ENCODE measurements at regions not wholly inside any gene's neighbourhood (a gene's known extent, or its start where the extent isn't known, plus 50 kb on each side); places are given as distances from the start of the nearest gene placed in this dataset.

DNA sequence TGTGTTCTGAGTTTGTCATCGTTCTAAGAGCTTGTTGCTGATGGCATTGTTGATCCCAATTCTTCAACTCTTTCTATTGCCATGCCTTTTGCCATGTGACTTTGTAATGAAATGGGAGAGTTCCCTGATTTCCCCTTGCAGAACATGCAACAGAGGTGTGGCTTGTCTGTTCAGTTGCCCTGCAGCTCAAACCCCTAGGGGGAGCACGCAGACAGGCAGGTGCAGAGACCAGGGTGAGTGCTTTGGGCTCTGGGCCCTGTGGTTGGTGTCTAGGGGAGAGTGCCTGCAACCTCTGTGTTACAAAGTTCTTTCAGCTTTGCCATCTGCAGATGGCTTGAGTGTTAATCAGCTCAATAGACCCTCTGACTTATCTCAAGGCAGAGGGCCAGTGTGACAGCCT, 332.7 kb downstream of the MID1IP1 start:
- Histone ChIP-seq H3K9me3 (ENCODE audit: control insufficient read depth in 2 of 2, low read length in 2 of 2) (no peaks in the 10 kb centered on the region), H3K36me3 (ENCODE audit: control insufficient read depth in 2 of 2, insufficient read depth in 2 of 2, low read length in 2 of 2) (no peaks in the 10 kb centered on the region), H3K4me3 (ENCODE audit: low read length in 2 of 2) (no peak overlapping the region), H3K9ac (ENCODE audit: low read length in 2 of 2) (no peak overlapping the region), H3K4me1 (ENCODE audit: control insufficient read depth, insufficient read depth, low read length) (no peaks in the 10 kb centered on the region), H3K27ac (ENCODE audit: low read length) (no peak overlapping the region), H3K27me3 (ENCODE audit: control insufficient read depth in 1 of 2, insufficient read depth in 2 of 2, low read length in 2 of 2) (no peaks in the 10 kb centered on the region)

DNA sequence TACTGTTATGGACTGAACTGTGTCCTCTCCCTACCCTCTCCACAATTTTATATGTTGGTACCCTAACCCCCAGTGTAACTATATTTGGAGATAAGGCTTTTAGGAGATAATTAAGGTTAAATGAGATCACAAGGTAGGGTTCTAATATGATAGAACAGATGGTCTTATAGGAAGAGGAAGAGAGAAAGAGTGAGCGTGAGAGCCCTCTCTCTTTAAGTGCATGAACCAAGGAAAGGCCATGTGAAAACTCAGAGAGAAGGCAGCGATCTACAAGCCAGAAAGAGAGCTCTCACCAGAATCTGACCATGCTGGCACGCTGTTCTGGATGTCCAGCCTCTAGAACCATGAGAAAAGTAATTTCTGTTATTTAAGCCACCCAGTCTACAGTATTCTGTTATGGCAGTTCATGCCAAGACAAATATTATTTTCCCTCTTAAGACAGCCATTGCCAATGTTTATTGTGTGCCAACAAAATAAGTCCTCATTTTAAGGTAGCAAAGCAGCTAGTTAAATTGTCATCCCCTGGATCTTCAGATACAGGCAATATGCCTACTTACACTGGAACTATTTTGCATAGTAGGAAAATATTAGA, 336.2 kb downstream of the MID1IP1 start:
- Histone ChIP-seq H3K4me3 (ENCODE audit: low read length in 2 of 2) (no peak overlapping the region), H3K9ac (ENCODE audit: low read length in 2 of 2) (no peak overlapping the region), H3K9me3 (ENCODE audit: control insufficient read depth in 2 of 2, low read length in 2 of 2) (no peaks in the 10 kb centered on the region), H3K27ac (ENCODE audit: low read length) (no peak overlapping the region), H3K36me3 (ENCODE audit: control insufficient read depth in 2 of 2, insufficient read depth in 2 of 2, low read length in 2 of 2) (no peaks in the 10 kb centered on the region), H3K4me1 (ENCODE audit: control insufficient read depth, insufficient read depth, low read length) (no peaks in the 10 kb centered on the region), H3K27me3 (ENCODE audit: control insufficient read depth in 1 of 2, insufficient read depth in 2 of 2, low read length in 2 of 2) (no peaks in the 10 kb centered on the region)

DNA sequence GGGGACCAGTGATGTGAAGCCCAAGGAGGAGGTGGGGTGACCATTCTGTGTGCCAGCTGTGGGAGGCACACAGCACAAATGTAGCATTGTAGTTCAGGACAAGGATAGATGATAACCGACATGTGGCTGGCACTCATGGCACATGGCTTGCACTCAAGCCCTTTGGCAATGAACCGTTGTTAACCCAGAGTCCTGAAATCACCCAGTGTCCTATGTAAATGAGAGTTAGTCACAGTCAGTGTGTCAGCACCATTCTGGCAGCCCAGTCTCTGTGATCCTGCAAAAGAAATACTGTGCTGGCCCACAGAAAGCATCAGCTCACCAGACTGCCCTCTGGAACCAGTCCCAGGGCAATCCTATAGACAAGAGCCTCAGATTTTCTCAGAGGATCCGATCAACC, 339.3 kb downstream of the MID1IP1 start:
- no peaks in the 10 kb centered on the region for H3K9me3 ChIP-seq (ENCODE audit: control insufficient read depth in 2 of 2, low read length in 2 of 2)
- H3K27me3 ChIP-seq (ENCODE audit: control insufficient read depth in 1 of 2, insufficient read depth in 2 of 2, low read length in 2 of 2) = peaks cover 0 to 3% of the 10 kb centered on the region in 2 donors
- H3K9ac ChIP-seq (ENCODE audit: low read length in 2 of 2) = no peak overlapping the region
- H3K36me3 ChIP-seq (ENCODE audit: control insufficient read depth in 2 of 2, insufficient read depth in 2 of 2, low read length in 2 of 2) = no peaks in the 10 kb centered on the region
- H3K4me1 ChIP-seq (ENCODE audit: control insufficient read depth, insufficient read depth, low read length) = peaks cover 3% of the 10 kb centered on the region
- no peak overlapping the region for H3K4me3 ChIP-seq (ENCODE audit: low read length in 2 of 2)
- H3K27ac ChIP-seq (ENCODE audit: low read length) = no peak overlapping the region

DNA sequence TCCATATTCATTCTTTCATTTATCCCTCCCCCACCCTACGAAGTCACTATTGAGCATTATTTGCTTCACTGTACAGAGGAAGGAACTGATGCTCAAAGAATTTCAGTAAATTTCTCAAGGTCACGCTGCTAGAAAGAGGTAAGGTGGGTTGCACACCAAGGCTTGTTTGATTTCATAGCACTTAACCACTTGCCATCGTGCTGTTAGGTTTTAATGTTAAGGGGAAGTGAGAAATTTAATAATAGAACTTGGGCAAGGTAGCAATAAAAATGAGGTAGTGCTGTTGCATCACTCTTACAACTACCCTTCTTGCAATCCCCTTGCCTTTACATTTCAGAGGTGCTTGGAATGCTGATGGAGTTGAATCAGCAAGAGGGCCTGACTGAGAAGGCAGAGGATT, 343.1 kb downstream of the MID1IP1 start:
- Histone ChIP-seq H3K27me3 (ENCODE audit: control insufficient read depth in 1 of 2, insufficient read depth in 2 of 2, low read length in 2 of 2) (peaks cover 0 to 13% of the 10 kb centered on the region in 2 donors), H3K4me3 (ENCODE audit: low read length in 2 of 2) (no peak overlapping the region), H3K9me3 (ENCODE audit: control insufficient read depth in 2 of 2, low read length in 2 of 2) (no peaks in the 10 kb centered on the region), H3K4me1 (ENCODE audit: control insufficient read depth, insufficient read depth, low read length) (peaks cover 3% of the 10 kb centered on the region), H3K36me3 (ENCODE audit: control insufficient read depth in 2 of 2, insufficient read depth in 2 of 2, low read length in 2 of 2) (no peaks in the 10 kb centered on the region), H3K9ac (ENCODE audit: low read length in 2 of 2) (no peak overlapping the region), H3K27ac (ENCODE audit: low read length) (no peak overlapping the region)

- no peak overlapping the region for H3K4me3 ChIP-seq (ENCODE audit: low read length in 2 of 2)
- H3K27me3 ChIP-seq (ENCODE audit: control insufficient read depth in 1 of 2, insufficient read depth in 2 of 2, low read length in 2 of 2) = peaks cover 0 to 13% of the 10 kb centered on the region in 2 donors
- no peak overlapping the region for H3K9ac ChIP-seq (ENCODE audit: low read length in 2 of 2)
Observed at GRCh38 chrX:39144956-39145355, 343.7 kb downstream of the MID1IP1 start.

GRCh38 chrX:39145859-39146258, 344.6 kb downstream of the MID1IP1 start:
- Histone ChIP-seq H3K4me1 (ENCODE audit: control insufficient read depth, insufficient read depth, low read length) (peaks cover 3% of the 10 kb centered on the region), H3K36me3 (ENCODE audit: control insufficient read depth in 2 of 2, insufficient read depth in 2 of 2, low read length in 2 of 2) (no peaks in the 10 kb centered on the region), H3K9me3 (ENCODE audit: control insufficient read depth in 2 of 2, low read length in 2 of 2) (no peaks in the 10 kb centered on the region), H3K27ac (ENCODE audit: low read length) (no peak overlapping the region), H3K27me3 (ENCODE audit: control insufficient read depth in 1 of 2, insufficient read depth in 2 of 2, low read length in 2 of 2) (peaks cover 0 to 17% of the 10 kb centered on the region in 2 donors), H3K4me3 (ENCODE audit: low read length in 2 of 2) (no peak overlapping the region), H3K9ac (ENCODE audit: low read length in 2 of 2) (no peak overlapping the region)

More at GRCh38 chrX:39144956-39145355, 343.7 kb downstream of the MID1IP1 start:
- Histone ChIP-seq H3K4me1 (ENCODE audit: control insufficient read depth, insufficient read depth, low read length) (peaks cover 3% of the 10 kb centered on the region), H3K27ac (ENCODE audit: low read length) (no peak overlapping the region), H3K9me3 (ENCODE audit: control insufficient read depth in 2 of 2, low read length in 2 of 2) (no peaks in the 10 kb centered on the region), H3K36me3 (ENCODE audit: control insufficient read depth in 2 of 2, insufficient read depth in 2 of 2, low read length in 2 of 2) (no peaks in the 10 kb centered on the region)

- Histone ChIP-seq H3K36me3 (ENCODE audit: control insufficient read depth in 2 of 2, insufficient read depth in 2 of 2, low read length in 2 of 2) (no peaks in the 10 kb centered on the region), H3K9me3 (ENCODE audit: control insufficient read depth in 2 of 2, low read length in 2 of 2) (no peaks in the 10 kb centered on the region), H3K27ac (ENCODE audit: low read length) (no peak overlapping the region), H3K4me3 (ENCODE audit: low read length in 2 of 2) (no peak overlapping the region), H3K9ac (ENCODE audit: low read length in 2 of 2) (no peak overlapping the region), H3K4me1 (ENCODE audit: control insufficient read depth, insufficient read depth, low read length) (peaks cover 3% of the 10 kb centered on the region), H3K27me3 (ENCODE audit: control insufficient read depth in 1 of 2, insufficient read depth in 2 of 2, low read length in 2 of 2) (peaks cover 0 to 19% of the 10 kb centered on the region in 2 donors)
Observed at GRCh38 chrX:39149761-39150160, 348.5 kb downstream of the MID1IP1 start.

GRCh38 chrX:39150220-39150619, 349.0 kb downstream of the MID1IP1 start:
- no peak overlapping the region for H3K4me3 ChIP-seq (ENCODE audit: low read length in 2 of 2)
- H3K9ac ChIP-seq (ENCODE audit: low read length in 2 of 2) = no peak overlapping the region
- no peak overlapping the region for H3K27ac ChIP-seq (ENCODE audit: low read length)
- H3K9me3 ChIP-seq (ENCODE audit: control insufficient read depth in 2 of 2, low read length in 2 of 2) = no peaks in the 10 kb centered on the region
- no peaks in the 10 kb centered on the region for H3K36me3 ChIP-seq (ENCODE audit: control insufficient read depth in 2 of 2, insufficient read depth in 2 of 2, low read length in 2 of 2)
- peaks cover 0 to 19% of the 10 kb centered on the region in 2 donors for H3K27me3 ChIP-seq (ENCODE audit: control insufficient read depth in 1 of 2, insufficient read depth in 2 of 2, low read length in 2 of 2)
- H3K4me1 ChIP-seq (ENCODE audit: control insufficient read depth, insufficient read depth, low read length) = peaks cover 3% of the 10 kb centered on the region

GRCh38 chrX:39150621-39151020, 349.4 kb downstream of the MID1IP1 start:
- Histone ChIP-seq H3K9me3 (ENCODE audit: control insufficient read depth in 2 of 2, low read length in 2 of 2) (no peaks in the 10 kb centered on the region), H3K27me3 (ENCODE audit: control insufficient read depth in 1 of 2, insufficient read depth in 2 of 2, low read length in 2 of 2) (peaks cover 0 to 16% of the 10 kb centered on the region in 2 donors), H3K27ac (ENCODE audit: low read length) (no peak overlapping the region)

GRCh38 chrX:39152106-39152649, 350.9 kb downstream of the MID1IP1 start:
- H3K27me3 ChIP-seq (ENCODE audit: control insufficient read depth in 1 of 2, insufficient read depth in 2 of 2, low read length in 2 of 2) = peaks cover 0 to 11% of the 10 kb centered on the region in 2 donors
- H3K9me3 ChIP-seq (ENCODE audit: control insufficient read depth in 2 of 2, low read length in 2 of 2) = no peaks in the 10 kb centered on the region
- no peak overlapping the region for H3K27ac ChIP-seq (ENCODE audit: low read length)
- no peak overlapping the region for H3K4me3 ChIP-seq (ENCODE audit: low read length in 2 of 2)
- no peaks in the 10 kb centered on the region for H3K36me3 ChIP-seq (ENCODE audit: control insufficient read depth in 2 of 2, insufficient read depth in 2 of 2, low read length in 2 of 2)
- H3K4me1 ChIP-seq (ENCODE audit: control insufficient read depth, insufficient read depth, low read length) = no peaks in the 10 kb centered on the region
- no peak overlapping the region for H3K9ac ChIP-seq (ENCODE audit: low read length in 2 of 2)

More at GRCh38 chrX:39150621-39151020, 349.4 kb downstream of the MID1IP1 start:
- H3K4me3 ChIP-seq (ENCODE audit: low read length in 2 of 2) = no peak overlapping the region
- no peaks in the 10 kb centered on the region for H3K36me3 ChIP-seq (ENCODE audit: control insufficient read depth in 2 of 2, insufficient read depth in 2 of 2, low read length in 2 of 2)
- peaks cover under 1% of the 10 kb centered on the region for H3K4me1 ChIP-seq (ENCODE audit: control insufficient read depth, insufficient read depth, low read length)
- H3K9ac ChIP-seq (ENCODE audit: low read length in 2 of 2) = no peak overlapping the region

DNA sequence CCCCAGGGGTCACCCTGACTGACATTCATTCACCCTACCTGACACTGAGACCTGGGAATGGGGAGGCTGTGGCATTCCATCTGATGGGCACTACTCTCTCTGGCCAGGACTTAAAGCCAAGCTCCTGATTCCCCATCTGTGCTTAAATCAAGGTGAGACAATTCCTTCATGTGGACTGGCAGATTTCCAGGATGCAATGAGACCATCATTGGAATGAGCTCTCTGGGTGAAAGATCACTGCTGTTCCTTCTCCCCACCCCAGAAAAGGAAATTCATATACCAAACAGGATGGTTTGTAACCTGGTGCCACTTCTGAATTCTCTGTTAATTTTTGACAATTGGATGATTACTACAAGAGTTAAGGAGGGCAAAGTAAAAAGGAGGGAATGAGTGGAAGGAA, 354.8 kb downstream of the MID1IP1 start:
- Histone ChIP-seq H3K4me3 (ENCODE audit: low read length in 2 of 2) (no peak overlapping the region), H3K27me3 (ENCODE audit: control insufficient read depth in 1 of 2, insufficient read depth in 2 of 2, low read length in 2 of 2) (peaks cover 0 to 9% of the 10 kb centered on the region in 2 donors), H3K36me3 (ENCODE audit: control insufficient read depth in 2 of 2, insufficient read depth in 2 of 2, low read length in 2 of 2) (no peaks in the 10 kb centered on the region), H3K27ac (ENCODE audit: low read length) (no peak overlapping the region), H3K9me3 (ENCODE audit: control insufficient read depth in 2 of 2, low read length in 2 of 2) (no peaks in the 10 kb centered on the region), H3K4me1 (ENCODE audit: control insufficient read depth, insufficient read depth, low read length) (peaks cover 3% of the 10 kb centered on the region), H3K9ac (ENCODE audit: low read length in 2 of 2) (no peak overlapping the region)
